Peyer's patch (tissue), 4 donors: ENCODE measurements at regions not wholly inside any gene's neighbourhood (a gene's known extent, or its start where the extent isn't known, plus 50 kb on each side); places are given as distances from the start of the nearest gene placed in this dataset.

ENCODE experiments used
- POLR2A ChIP-seq, 2 donors: fragments of 450-650 bp; IDR thresholded peaks; one replicate each; pipeline ENCODE4 v1.5.1; 2017; ENCODE audit warnings: antibody characterized with exemption in 2 of 2, mild to moderate bottlenecking in 2 of 2, moderate library complexity in 2 of 2
- TF ChIP-seq, protein P1 (sequence below), 6 experiments: fragments of 450-650 bp in 4 of 6; fragments of 200-600 bp in 2 of 6; sonication (generic) in 1 of 6; IDR thresholded peaks; one replicate each; pipeline ENCODE4 v1.5.1; 2017 to 2019; ENCODE audit warnings: antibody characterized with exemption in 6 of 6, mild to moderate bottlenecking in 3 of 6, moderate library complexity in 1 of 6

DNA sequence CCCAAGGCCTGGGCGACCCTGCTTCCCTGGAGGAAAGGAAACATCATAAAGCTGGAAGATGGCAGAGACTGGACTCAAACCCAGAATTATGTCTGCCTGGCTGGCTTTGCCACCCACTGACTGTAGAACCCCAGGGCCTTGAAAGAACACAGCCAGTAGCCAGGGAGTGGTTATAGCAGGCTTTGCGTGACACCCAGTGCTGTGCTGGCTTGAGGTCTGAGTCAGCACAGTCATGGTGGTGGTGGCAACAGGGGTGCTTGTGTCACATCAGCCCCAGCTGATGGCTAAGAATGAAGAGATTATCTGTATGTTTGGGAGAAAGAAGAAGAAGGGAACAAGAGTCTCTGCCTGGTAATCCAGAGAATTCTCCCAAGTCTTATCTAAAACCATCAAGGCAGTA is 178.8 kb upstream of the SPIN4 start:
- TF ChIP-seq, protein P1, sequence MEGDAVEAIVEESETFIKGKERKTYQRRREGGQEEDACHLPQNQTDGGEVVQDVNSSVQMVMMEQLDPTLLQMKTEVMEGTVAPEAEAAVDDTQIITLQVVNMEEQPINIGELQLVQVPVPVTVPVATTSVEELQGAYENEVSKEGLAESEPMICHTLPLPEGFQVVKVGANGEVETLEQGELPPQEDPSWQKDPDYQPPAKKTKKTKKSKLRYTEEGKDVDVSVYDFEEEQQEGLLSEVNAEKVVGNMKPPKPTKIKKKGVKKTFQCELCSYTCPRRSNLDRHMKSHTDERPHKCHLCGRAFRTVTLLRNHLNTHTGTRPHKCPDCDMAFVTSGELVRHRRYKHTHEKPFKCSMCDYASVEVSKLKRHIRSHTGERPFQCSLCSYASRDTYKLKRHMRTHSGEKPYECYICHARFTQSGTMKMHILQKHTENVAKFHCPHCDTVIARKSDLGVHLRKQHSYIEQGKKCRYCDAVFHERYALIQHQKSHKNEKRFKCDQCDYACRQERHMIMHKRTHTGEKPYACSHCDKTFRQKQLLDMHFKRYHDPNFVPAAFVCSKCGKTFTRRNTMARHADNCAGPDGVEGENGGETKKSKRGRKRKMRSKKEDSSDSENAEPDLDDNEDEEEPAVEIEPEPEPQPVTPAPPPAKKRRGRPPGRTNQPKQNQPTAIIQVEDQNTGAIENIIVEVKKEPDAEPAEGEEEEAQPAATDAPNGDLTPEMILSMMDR (IDR thresholded peaks at IDR 0.05) = no peak
- TF ChIP-seq POLR2A (IDR thresholded peaks at IDR 0.05) = no peak
